Esophagus muscularis mucosa (tissue), 4 donors: ENCODE measurements at regions not wholly inside any gene's neighbourhood (a gene's known extent, or its start where the extent isn't known, plus 50 kb on each side); places are given as distances from the start of the nearest gene placed in this dataset.

Source experiments
- EP300 ChIP-seq: sonication (generic); formaldehyde crosslinking; IDR thresholded peaks from one replicate; pipeline ENCODE4 v1.6.1; 2017; ENCODE audit warnings: antibody characterized with exemption
- POLR2A ChIP-seq: fragments of 450-650 bp; IDR thresholded peaks from one replicate; pipeline ENCODE4 v1.6.1; 2017; ENCODE audit warnings: antibody characterized with exemption, moderate library complexity, mild to moderate bottlenecking, low read depth
- POLR2AphosphoS5 ChIP-seq, 2 donors: sonication (generic); formaldehyde crosslinking; IDR thresholded peaks; one replicate each; pipeline ENCODE4 v1.6.1; 2017; ENCODE audit warnings: antibody characterized with exemption in 2 of 2
- TF ChIP-seq, protein P1 (sequence below), 3 experiments: fragments of 200-600 bp in 2 of 3; fragments of 450-650 bp in 1 of 3; sonication (generic) in 2 of 3; IDR thresholded peaks; one replicate each; pipeline ENCODE4 v1.5.1; 2017 to 2019; ENCODE audit warnings: antibody characterized with exemption in 3 of 3, mild to moderate bottlenecking in 2 of 3, moderate library complexity in 1 of 3

DNA sequence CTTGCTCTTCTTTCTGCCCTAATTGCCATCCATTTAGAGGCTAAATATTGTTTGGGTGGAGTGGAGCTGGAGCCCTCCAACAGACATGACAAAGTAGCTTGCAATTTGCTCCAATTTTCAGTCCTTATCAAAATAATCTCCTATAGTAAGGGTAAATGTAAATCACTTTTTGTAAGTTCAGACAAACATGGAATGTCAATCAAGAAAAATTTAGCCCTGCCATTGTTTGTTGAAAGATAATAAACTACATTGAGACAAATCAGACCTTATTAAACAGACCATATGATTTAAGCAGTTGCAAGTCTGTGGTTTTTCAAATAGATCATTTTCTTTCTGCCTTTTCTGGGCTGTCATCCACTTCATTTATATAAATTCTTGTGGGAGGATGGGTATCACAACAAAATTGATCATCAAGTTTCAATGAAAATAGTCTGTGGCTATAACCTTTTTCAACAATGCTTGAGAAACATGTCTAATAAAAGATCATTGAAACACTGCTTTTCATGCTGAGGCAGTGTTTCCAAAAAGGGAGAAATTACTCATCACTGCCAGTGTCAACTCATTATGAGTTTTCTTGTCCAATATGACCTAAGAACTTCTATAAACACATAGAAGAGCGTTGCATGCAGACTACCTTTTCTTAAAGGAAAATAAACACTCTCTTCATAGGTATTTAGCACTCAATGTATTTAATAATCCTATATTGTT is 1152.0 kb upstream of the B3GALT2 start:
- no peak for TF ChIP-seq POLR2A
- TF ChIP-seq POLR2AphosphoS5 (IDR thresholded peaks at IDR 0.05), result no peak
- no peak for TF ChIP-seq EP300
- TF ChIP-seq, protein P1, sequence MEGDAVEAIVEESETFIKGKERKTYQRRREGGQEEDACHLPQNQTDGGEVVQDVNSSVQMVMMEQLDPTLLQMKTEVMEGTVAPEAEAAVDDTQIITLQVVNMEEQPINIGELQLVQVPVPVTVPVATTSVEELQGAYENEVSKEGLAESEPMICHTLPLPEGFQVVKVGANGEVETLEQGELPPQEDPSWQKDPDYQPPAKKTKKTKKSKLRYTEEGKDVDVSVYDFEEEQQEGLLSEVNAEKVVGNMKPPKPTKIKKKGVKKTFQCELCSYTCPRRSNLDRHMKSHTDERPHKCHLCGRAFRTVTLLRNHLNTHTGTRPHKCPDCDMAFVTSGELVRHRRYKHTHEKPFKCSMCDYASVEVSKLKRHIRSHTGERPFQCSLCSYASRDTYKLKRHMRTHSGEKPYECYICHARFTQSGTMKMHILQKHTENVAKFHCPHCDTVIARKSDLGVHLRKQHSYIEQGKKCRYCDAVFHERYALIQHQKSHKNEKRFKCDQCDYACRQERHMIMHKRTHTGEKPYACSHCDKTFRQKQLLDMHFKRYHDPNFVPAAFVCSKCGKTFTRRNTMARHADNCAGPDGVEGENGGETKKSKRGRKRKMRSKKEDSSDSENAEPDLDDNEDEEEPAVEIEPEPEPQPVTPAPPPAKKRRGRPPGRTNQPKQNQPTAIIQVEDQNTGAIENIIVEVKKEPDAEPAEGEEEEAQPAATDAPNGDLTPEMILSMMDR (IDR thresholded peaks at IDR 0.05), result no peak
